ENCODE measurements at regions not wholly inside any gene's neighbourhood (a gene's known extent, or its start where the extent isn't known, plus 50 kb on each side); places are given as distances from the start of the nearest gene placed in this dataset.

- no peak for TF ChIP-seq POLR2A (IDR thresholded peaks at IDR 0.05; ENCODE audit: low read depth, low read length)
- TF ChIP-seq SPI1 (IDR thresholded peaks at IDR 0.05; ENCODE audit: low read depth, low read length): no peak
- TF ChIP-seq POLR2AphosphoS5 (IDR thresholded peaks at IDR 0.05; ENCODE audit: low read depth, low read length): no peak
These were observed 86.3 kb upstream of the BCL2L14 start for GRCh38 chr12:11984417-11984816.

Data from GM12891 (cell line).